NOMO-1 treated with dmso at 0.1 percent for 144 hours (cell line): ENCODE measurements at regions not wholly inside any gene's neighbourhood (a gene's known extent, or its start where the extent isn't known, plus 50 kb on each side); places are given as distances from the start of the nearest gene placed in this dataset.

Source experiments
- DNase-seq: peaks from one replicate; lab custom pipeline; 2025; ENCODE audit not compliant: unreplicated experiment; lab: John Stamatoyannopoulos, UW

- no peak for DNase-seq
Observed at GRCh38 chr1:214923278-214923915, 159.1 kb upstream of the KCNK2 start.

GRCh38 chr1:214927796-214928195 is 154.7 kb upstream of the KCNK2 start:
- no peak for DNase-seq

- no peak for DNase-seq
Observed at GRCh38 chr1:214928574-214928973, 154.0 kb upstream of the KCNK2 start.

- no peak for DNase-seq
Observed at GRCh38 chr1:214933375-214933774, 149.2 kb upstream of the KCNK2 start.

- DNase-seq: no peak
Observed at GRCh38 chr1:214934045-214934444, 148.5 kb upstream of the KCNK2 start.

GRCh38 chr1:214935258-214935657 is 147.3 kb upstream of the KCNK2 start:
- DNase-seq: no peak

GRCh38 chr1:214939180-214939579 is 143.4 kb upstream of the KCNK2 start:
- DNase-seq: no peak

- no peak for DNase-seq
Observed at GRCh38 chr1:214941061-214941460, 141.5 kb upstream of the KCNK2 start.

- no peak for DNase-seq
Observed at GRCh38 chr1:214943054-214943453, 139.5 kb upstream of the KCNK2 start.

GRCh38 chr1:214946615-214947014 is 135.9 kb upstream of the KCNK2 start:
- DNase-seq: no peak

GRCh38 chr1:214952648-214953047 is 129.9 kb upstream of the KCNK2 start:
- DNase-seq: no peak

GRCh38 chr1:214953901-214954616 is 128.5 kb upstream of the KCNK2 start:
- no peak for DNase-seq

- no peak for DNase-seq
Observed at GRCh38 chr1:214954617-214954949, 128.0 kb upstream of the KCNK2 start.

GRCh38 chr1:214957330-214958137 is 125.0 kb upstream of the KCNK2 start:
- peak; percentile 19 for DNase-seq

GRCh38 chr1:214958486-214958885 is 124.1 kb upstream of the KCNK2 start:
- no peak for DNase-seq

GRCh38 chr1:214966346-214966745 is 116.2 kb upstream of the KCNK2 start:
- DNase-seq: no peak

- DNase-seq: no peak
Observed at GRCh38 chr1:214967865-214968575, 114.5 kb upstream of the KCNK2 start.

GRCh38 chr1:214970016-214970415 is 112.5 kb upstream of the KCNK2 start:
- DNase-seq: no peak

GRCh38 chr1:214971071-214971470 is 111.5 kb upstream of the KCNK2 start:
- DNase-seq: no peak

GRCh38 chr1:214974002-214974401 is 108.5 kb upstream of the KCNK2 start:
- no peak for DNase-seq

- no peak for DNase-seq
Observed at GRCh38 chr1:214976665-214977064, 105.9 kb upstream of the KCNK2 start.
